GM12875 (cell line): ENCODE measurements at regions not wholly inside any gene's neighbourhood (a gene's known extent, or its start where the extent isn't known, plus 50 kb on each side); places are given as distances from the start of the nearest gene placed in this dataset.

ENCODE experiments used
- H3K4me3 ChIP-seq: one replicate; pipeline ENCODE4 v1.5.1; 2011; ENCODE audit warnings: low read depth, low read length, control low read depth
- CTCF ChIP-seq: IDR thresholded peaks from 2 replicates; pipeline ENCODE4 v1.5.1; 2011; ENCODE audit warnings: low read depth, mild to moderate bottlenecking, control low read depth, inconsistent platforms, low read length, moderate library complexity, borderline replicate concordance; ENCODE audit not compliant: insufficient read depth

- H3K4me3 ChIP-seq = no peak overlapping the region
- TF ChIP-seq CTCF = peak; percentile 27; the same call in 1 of the 2 replicates
These were observed 74.2 kb upstream of the MS4A8 start for GRCh38 chr11:60625262-60625661.

- TF ChIP-seq CTCF = no peak
These were observed 70.0 kb upstream of the MS4A8 start for GRCh38 chr11:60629399-60629798.

GRCh38 chr11:60631944-60632343, 67.5 kb upstream of the MS4A8 start:
- TF ChIP-seq CTCF = no peak
- H3K4me3 ChIP-seq = no peak overlapping the region

More at GRCh38 chr11:60629399-60629798, 70.0 kb upstream of the MS4A8 start:
- H3K4me3 ChIP-seq = no peak overlapping the region

- no peak overlapping the region for H3K4me3 ChIP-seq
- TF ChIP-seq CTCF = no peak
These were observed 65.8 kb upstream of the MS4A8 start for GRCh38 chr11:60633645-60634044.

- TF ChIP-seq CTCF = peak; percentile 65
- no peak overlapping the region for H3K4me3 ChIP-seq
These were observed 65.3 kb upstream of the MS4A8 start for GRCh38 chr11:60634126-60634525.

- no peak overlapping the region for H3K4me3 ChIP-seq
- TF ChIP-seq CTCF = no peak
These were observed 57.5 kb upstream of the MS4A8 start for GRCh38 chr11:60641940-60642339.

- H3K4me3 ChIP-seq = no peak overlapping the region
- TF ChIP-seq CTCF = no peak
These were observed 52.3 kb upstream of the MS4A8 start for GRCh38 chr11:60647087-60647486.
